C4-2B (cell line): ENCODE measurements at regions not wholly inside any gene's neighbourhood (a gene's known extent, or its start where the extent isn't known, plus 50 kb on each side); places are given as distances from the start of the nearest gene placed in this dataset.

Experiments
- CTCF ChIP-seq: fragments of 450-650 bp; conservative IDR thresholded peaks from 2 replicates; pipeline ENCODE4 v1.5.1; 2017; ENCODE audit warnings: mild to moderate bottlenecking
- ZFX ChIP-seq: fragments of 450-650 bp; IDR thresholded peaks from 2 replicates; pipeline ENCODE4 v1.6.1; 2017

GRCh38 chr21:36566644-36567043 lies 86.7 kb upstream of the CLDN14 start:
- TF ChIP-seq CTCF (no peak), ZFX (no peak)
